Activated T-helper 1 cell treated with anti-CD3 and anti-CD28 coated beads, Interleukin-2, amount 50 U/mL, for 16 hours (primary cell): ENCODE measurements at regions not wholly inside any gene's neighbourhood (a gene's known extent, or its start where the extent isn't known, plus 50 kb on each side); places are given as distances from the start of the nearest gene placed in this dataset.
"Not testable (repeated sequence)": the region's sequence is repeated elsewhere in the genome, so short reads cannot be mapped to it uniquely, and the experiment has no call there.

Experiments
- DNase-seq, 2 donors: peaks; one replicate each; pipeline ENCODE4 v3.0.0-alpha.2; 2020; ENCODE audit warnings: low read depth in 1 of 2, low spot score in 1 of 2

DNA sequence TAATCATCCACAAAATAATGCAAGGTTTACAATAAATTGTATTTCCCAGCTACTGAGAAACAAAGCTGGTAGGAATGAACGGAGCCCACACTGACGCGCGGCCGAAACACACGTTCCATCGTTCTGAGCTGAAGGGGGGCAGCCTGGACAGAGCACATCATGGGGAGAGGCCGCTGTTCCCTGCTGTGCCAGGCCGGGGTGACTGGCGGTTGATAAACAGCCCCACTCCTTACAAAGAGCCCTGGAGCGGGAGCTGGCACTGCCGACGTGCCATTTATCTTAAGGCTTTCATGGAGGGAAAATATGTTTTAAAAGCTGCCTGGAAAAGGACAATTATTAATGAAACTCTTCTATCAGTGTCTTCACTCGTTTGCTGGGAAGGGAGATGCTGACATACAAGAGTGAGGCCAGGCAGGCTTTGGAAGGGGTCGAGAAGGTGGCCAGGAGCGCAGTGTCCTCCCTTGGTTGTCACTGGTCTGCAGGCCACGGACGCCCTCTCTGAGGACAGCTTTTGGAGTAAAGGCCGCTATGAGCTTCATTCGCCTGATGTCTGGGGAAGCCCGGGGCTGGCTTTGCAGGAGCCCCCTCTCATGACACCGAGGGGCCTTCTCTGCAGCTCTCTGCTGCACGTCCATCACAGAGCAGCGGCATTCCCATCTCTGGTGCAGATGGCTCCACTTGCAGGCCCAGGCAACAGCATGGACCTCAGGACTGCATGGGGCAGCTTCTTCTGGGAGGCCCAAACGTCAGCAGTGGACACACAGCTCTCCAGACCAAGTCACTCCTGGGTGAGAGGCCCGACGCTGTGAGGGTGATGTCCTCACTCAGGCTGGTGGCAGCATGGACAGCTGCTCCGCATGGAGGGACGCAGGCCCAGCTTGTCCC, 355.3 kb upstream of the SFSWAP start:
- DNase-seq, result no peak

DNA sequence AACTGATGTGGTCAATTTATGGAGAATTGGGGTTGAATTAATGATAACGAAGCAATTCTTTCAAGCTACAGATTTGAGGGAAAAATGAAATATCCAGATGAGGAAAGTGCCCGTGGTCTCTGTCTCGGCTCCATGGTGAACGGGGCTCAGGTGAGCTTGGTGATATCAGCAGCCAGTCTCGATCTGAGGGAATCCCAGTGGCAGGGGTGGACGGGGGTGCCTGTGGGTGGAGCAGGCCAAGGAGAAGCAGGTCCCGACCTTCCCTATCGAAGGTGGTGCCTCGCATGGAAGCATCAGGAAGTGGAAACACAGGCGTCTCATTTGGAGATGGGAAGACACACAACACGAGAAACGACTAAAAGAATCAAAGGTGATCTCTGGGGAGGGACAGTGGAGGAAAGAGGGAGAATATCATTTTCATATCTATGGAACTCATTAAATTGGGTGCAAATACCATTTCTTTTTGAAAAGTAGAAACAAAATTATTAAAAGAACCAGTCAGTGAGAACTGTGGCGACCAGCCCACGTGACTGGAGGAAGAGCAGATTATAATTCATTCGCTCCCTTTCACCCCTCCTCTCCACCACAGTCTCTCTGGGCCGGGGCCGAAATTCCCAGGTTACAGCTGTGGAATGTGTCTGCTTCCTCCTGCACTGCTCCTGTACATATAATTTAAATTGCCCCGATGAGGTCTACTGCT, 354.3 kb upstream of the SFSWAP start:
- no peak for DNase-seq

DNA sequence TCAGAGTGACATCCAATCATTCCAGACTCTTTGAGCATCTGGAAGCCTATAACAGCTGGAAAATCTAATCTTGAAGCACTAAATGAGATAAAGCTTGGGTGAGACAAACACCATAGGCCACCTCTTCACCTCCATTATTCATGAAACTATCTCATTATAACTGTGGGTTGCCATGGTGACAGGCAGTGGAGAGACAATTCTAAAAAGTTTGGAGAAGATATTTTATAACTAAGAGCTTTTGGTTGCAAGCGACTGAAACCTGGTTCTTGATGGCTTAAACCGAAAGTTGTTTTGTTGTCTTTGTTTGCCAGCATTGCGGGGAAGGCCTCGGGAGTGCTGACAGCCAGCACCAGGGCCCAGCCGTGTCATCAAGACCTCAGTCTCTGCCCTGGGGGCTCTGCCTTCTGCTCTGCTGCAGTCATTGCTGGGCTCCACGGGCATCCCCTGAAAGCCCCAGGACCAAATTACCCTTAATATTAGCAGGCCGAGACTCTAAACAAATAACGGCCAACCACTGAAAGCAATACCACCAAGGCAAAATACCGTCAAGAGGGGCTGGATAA, 353.6 kb upstream of the SFSWAP start:
- DNase-seq, result no peak

DNA sequence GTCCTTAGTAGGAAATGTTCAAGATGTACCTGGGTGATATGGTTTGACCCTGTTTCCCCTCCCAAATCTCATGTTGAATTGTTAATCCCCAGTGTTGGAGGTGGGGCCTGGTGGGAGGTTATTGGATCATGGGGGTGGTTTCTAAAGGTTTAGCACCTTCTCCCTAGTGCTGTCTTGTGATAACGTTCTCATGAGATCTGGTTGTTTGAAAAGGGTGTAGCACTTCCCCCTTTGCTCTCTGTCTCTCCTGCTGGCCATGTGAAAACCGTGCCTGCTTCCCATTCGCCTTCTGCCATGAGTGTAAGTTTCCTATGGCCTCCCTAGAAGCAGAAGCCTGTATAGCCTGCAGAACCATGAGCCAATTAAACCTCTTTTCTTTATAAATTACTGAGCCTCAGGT, 353.0 kb upstream of the SFSWAP start:
- DNase-seq, result no peak

DNA sequence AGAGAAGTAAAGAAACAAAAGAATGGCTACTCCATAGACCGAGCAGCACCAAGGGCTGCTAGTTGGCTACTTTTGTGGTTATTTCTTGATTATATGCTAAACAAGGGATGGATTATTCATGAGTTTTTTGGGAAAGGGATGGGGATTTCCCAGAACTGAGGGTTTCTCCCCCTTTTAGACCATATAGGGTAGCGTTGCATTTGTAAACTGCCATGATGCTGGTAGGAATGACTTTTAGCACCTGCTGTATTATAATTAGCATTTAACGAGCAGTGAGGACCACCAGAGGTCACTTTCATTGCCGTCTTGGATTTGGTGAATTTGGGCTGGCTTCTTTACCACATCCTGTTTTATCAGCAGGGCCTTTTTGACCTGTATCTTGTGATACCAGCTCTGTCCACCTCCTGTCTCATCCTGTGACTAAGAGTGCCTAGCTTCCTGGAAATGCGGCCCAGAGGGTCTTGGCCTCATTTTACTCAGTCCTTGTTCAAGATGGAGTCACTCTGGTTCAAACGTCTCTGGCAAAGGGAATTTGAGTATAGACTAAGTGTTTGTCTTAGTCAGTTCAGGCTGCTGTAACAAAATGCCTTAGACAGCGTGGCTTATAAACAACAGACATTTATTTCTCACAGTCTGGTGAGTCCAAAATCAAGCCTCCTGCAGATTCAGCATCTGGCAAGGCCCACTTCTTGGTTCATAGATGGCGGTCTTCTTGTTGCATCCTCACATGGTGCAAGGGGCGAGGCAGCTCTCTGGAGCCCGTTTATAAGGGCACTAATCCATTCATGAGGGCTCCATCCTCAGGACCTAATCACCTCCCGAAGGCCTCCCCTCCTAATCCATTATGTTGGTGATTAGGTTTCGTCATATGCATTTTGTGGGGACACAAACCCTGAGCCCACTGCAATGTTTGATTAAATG, 348.3 kb upstream of the SFSWAP start:
- DNase-seq, result no peak

DNA sequence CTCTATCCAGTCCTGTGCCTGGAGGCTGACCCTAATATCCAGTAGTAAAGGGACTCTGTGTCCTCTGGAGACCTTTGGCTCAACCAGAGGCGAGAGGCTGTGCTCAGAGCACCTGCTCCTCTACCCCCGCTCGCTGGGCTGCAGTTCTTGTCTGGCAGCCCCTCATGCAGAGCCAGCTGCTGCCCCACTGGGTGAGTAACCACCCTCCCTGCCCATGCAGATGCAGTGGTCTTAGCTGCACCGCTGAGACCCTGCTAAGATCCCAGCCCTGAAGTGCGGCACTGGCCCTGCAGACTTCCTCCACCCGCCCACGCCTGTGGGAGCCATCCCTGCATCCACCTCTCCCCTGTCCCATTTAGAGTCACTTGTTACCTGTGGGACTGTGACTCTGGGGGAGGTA, 347.5 kb upstream of the SFSWAP start:
- DNase-seq, result no peak

DNA sequence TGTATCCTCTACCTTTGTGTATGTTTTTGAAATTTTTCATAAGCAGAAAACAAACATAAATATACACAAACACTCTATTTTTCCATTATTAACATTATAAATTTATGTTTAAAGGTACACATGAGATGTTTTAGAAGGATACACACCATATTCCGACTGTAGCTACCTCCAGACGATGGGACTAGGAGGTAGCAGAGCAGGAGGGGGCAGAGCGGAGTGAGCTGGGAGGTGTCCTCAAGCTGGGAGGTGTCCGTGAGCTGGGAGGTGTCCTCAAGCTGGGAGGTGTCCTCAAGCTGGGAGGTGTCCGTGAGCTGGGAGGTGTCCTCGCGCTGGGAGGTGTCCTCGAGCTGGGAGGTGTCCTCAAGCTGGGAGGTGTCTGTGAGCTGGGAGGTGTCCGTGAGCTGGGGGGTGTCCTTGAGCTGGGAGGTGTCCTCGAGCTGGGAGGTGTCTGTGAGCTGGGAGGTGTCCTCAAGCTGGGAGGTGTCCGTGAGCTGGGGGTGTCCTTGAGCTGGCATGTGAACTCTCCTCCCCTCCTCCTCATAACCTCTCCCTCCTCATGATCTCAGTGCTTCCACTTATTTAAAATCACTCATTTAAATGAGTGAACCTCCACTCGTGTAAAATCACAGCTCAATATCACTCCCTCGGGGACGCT, 346.9 kb upstream of the SFSWAP start:
- DNase-seq, result no peak

DNA sequence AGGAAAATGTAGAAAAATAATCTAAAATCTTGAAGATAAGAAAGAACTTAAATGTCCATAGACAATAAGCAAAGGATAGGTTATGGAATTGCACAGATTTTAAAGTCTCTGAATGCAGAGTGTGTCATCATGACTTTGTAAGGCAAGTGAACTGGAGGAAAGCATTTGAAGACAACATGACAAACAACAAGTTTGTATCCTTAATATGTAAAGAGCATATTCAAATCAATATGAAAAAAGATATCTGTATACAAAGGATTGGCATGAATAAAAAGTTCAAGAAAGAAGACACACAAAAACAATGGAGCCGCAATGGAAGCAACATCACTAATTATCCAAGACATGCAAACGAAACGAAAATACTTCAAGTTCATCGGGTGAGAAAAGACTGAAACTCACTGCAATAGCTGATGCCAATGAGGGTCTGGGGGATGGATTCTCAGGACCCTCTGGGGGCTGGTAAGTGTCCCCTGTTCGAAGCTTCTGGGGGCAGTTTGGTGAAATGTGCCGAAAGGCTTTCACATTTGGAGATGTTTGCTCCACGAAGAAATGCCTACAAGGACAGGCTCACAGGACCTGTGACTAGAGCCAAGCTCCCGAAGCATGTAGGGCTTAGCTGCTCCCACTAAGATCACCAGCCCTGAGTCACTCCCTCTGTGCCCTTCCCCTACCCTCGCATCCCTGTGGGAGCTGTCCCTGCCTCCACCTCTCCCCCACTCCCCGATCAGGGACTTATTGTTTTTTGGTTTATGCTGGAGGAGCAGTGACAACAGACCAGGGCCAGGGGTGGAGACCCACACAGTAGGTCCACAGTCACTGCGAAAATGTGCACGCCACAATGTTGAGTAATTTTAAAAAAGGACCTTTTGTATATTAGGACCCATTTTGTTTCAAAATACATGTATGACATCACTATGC, 345.7 kb upstream of the SFSWAP start:
- DNase-seq, result no peak

DNA sequence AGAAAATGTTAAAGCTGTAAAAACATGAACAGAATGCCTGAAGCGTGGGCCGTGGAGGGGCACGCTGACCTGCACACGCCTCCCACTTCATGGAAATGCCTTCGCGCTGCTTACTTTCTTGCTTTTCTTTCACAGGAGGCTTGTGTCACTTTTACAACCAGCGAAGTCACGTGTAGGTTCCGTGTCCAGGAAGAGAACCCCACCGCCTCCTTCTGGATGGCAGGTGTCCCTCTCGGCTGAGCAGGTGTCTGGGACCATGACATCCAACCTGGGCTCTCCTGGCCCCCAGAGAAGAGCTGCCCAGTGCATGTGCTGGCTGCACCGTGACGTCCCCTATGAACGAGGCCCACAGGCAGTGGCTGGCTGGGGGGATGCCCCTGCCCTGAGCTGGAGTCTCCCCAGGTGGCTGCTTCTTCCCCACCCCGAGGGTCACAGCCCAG, 345.0 kb upstream of the SFSWAP start:
- no peak for DNase-seq

DNA sequence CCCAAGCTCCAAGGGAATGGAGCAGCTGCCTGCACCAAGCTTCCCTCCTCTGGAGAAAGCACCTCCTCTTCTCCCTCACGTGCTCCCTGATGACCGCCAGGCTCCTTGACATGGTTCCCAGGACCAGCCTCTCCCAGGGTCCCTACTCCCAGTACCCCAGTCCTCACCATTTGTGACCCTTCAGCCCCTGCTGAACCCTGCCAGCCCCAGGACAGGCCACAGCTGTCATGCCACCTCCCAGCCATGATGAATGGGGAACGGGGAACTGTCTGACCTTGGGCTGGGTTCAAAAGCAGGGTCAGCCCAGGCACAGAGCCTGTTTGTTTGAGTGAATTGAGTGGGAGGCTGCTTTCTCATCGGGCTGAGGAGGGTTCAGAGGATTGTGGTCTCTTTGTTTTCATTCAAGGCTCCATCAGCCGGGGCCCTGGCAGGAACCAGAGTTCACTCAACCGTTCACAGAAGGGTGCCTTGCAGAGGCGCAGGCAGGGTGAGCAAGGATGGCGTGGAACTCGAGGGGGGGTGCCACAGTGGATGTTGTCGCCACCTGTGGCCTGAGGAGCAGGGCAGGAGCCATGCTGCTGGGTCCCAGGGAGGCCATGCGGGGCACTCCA, 344.5 kb upstream of the SFSWAP start:
- DNase-seq, result no peak

DNA sequence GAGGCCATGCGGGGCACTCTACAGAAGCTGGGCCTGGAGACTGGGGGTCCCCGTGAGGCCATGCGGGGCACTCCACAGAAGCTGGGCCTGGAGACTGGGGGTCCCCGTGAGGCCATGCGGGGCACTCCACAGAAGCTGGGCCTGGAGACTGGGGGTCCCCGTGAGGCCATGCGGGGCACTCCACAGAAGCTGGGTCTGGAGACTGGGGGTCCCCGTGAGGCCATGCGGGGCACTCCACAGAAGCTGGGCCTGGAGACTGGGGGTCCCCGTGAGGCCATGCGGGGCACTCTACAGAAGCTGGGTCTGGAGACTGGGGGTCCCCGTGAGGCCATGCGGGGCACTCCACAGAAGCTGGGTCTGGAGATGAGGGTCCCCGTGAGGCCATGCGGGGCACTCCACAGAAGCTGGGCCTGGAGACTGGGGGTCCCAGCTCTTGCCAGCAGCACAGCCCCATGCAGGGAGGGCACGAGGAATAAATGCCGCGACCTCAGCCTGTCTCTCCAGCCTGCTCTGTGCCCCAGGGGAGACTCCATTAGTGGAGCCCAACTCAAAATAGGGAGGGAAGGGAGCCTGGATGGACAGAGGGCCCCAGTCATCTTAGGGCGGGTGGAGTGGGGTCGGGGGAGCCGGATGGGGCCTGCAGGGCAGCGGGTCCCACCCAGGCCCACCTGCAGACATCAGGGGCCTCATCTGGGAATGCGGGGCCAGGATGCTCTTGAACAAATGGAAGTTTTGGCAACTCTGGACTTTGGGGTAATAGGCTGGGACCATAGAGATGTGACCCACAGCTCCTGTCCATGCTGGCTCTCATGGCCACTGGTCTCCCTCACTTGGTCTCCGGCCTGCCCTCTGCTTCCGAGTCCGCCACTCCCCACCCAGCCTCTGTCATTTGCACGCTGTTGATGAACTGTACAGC, 343.6 kb upstream of the SFSWAP start:
- DNase-seq, result not testable (repeated sequence)

DNA sequence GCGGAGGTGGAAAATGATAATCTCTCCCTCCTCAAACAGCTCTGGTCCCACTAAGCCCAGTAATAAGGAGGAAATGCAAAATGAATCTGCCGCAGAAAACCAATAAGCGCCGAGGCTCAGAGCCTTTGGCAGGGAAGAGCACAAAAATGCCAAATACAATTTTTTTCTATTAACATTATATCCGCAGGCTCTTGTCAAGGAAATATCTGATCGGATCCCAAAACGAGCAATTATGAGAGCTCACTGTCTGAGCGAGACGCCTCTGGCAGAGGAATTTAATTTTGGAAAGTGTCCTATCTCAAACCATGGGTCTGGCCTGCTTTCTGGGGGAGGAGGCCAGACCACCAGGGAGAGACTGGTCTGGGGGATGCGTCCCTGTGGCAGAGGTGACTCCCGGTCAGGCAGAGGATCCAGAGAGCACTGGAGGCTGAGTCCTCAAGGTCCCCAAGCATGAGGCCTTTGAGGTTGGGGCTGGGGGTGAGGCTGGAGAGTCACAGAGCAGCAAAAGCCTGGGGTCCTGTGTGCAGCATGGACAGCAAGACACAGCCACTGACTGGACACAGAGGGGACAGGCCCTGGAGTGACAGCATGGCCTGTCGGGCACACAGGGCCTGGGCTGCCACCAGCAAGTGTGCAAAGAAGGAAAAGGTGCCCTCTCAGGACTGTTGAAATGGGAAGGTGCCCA, 342.8 kb upstream of the SFSWAP start:
- DNase-seq, result no peak

DNA sequence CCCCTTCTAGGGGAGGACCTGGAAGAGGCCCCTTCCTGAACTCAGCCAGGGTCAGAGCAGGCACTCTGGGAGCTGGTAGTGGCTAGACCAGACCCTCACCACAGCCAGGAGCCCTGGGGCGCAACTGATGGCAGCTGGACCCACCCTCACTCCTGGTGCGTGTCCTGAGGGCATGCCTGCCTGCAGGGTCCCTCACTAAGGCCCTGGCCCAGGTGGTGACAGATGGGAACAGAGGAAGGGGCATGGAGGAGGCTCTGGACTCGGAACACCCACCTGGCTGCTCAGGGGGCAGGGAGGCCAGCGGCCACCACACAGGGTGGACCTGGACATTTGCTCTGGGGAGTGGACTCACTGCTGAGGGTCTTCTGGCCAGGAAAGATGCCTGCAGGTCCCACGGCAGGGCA, 342.2 kb upstream of the SFSWAP start:
- DNase-seq, result no peak

DNA sequence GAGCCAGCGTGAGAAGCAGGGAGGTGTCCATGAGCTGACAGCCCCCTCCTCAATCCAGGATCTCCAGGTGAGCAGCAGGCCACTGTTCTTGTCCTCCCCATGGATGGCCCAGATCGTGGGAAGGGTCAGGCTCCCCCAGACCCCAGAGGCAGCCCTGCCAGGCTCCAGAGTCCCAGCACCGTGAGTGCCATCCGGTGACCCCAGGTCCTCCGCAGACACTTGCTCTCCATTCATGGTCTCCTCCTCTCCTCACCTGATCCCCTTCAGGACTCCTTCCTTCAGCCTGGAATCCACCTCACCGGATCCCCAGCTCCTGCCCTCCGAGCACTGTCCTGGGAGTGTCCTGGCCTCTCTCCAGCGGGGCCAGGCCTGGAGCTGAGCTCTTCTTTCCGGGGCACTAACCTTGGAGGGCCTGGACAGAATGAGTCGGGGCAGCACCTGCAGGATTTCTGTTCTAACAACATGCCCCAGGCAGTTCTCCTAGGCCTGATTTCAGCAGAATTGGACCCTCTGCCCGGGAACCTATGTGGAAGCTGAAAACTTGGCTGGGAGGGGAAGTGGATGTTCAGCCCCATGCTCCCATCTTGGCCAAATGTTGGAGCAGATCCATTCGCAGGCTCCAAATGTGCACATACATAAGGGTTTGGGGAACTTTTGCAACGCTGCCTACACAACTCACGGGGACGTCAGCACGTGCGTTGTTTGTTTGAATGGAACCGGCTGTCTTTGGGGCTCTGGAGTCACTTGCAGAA, 341.6 kb upstream of the SFSWAP start:
- DNase-seq, result no peak

DNA sequence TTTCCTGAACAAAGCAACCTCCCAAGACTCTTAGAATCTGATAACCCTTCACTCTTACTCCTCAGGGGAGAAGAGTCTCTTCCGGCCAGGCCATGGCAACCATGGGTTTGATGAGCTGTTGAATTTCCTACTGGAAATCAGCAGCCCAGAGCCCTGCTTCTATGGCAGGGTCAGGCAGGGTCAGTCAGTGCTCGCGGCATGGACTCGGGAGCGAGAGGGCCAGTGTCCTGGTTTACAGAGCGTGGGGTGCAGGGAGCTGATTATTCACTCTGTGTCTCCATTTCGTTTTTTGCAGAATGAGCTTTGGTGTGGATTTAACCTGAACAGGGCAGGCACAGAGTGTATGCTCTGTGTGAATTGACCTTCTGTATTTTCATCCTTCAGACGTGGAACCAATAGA, 340.6 kb upstream of the SFSWAP start:
- no peak for DNase-seq

DNA sequence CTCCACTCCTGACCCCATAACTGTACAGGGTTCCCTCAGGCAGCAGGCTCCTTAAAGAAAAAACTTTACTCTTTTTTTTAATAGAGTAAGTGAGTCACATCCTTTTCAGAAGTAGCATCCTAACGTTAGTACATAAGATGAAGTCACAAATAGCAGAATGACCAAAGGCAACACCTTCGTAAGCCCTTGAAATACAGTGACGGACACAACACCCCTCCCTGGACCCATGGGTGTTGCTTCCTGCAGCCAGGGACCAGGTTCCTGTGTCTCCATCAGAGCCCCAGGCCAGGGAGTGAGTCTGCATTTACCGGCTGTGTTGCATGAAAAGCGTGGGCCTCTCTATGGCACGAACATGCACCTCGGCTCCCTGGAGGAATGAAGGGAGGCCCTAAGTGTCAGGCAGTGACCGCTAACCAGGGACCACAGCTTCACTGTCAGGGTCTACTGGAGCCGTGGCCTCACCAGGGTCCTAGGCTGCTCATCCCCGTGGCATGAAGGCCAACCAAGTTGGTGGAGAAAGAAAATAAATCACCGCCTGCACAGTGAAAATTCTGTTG, 340.0 kb upstream of the SFSWAP start:
- DNase-seq, result no peak
